GM23338 (cell line): ENCODE measurements at regions not wholly inside any gene's neighbourhood (a gene's known extent, or its start where the extent isn't known, plus 50 kb on each side); places are given as distances from the start of the nearest gene placed in this dataset.

Source experiments
- ATAC-seq: fragments of 200-7000 bp; cut with Tn5 transposase; 3 replicates; pipeline ENCODE4 v1.9.1; 2020
- DNase-seq: peaks from one replicate; pipeline ENCODE4 v3.0.0-alpha.2; 2015; ENCODE audit warnings: low spot score
- H2AFZ ChIP-seq: fragments of 200-600 bp; sonication (generic); 2 replicates; pipeline ENCODE4 v1.8.0; 2016; ENCODE audit warnings: antibody characterized with exemption, mild to moderate bottlenecking, moderate library complexity
- H3F3A ChIP-seq: fragments of 200-600 bp; sonication (generic); replicated peaks from 2 replicates; pipeline ENCODE4 v1.8.0; 2017; ENCODE audit warnings: antibody characterized with exemption, mixed run types, low read depth
- H3K27ac ChIP-seq: fragments of 200-600 bp; sonication (generic); 2 replicates; pipeline ENCODE4 v1.6.1; 2016; ENCODE audit warnings: low read depth
- H3K27me3 ChIP-seq: fragments of 200-600 bp; sonication (generic); 2 replicates; pipeline ENCODE4 v1.8.0; 2016; ENCODE audit warnings: mild to moderate bottlenecking, mixed run types, moderate library complexity; ENCODE audit not compliant: insufficient read depth
- H3K36me3 ChIP-seq: fragments of 200-600 bp; sonication (generic); 2 replicates; pipeline ENCODE4 v1.8.0; 2016; ENCODE audit warnings: mild to moderate bottlenecking; ENCODE audit not compliant: insufficient read depth
- H3K4me1 ChIP-seq: fragments of 200-600 bp; sonication (generic); 2 replicates; pipeline ENCODE4 v1.8.0; 2016; ENCODE audit warnings: mild to moderate bottlenecking, moderate library complexity; ENCODE audit not compliant: insufficient read depth
- H3K4me2 ChIP-seq: fragments of 200-600 bp; sonication (generic); 2 replicates; pipeline ENCODE4 v1.7.1; 2017; ENCODE audit warnings: mixed run types
- H3K4me3 ChIP-seq: fragments of 200-600 bp; sonication (generic); 2 replicates; pipeline ENCODE4 v1.6.1; 2016; ENCODE audit warnings: mixed run types
- H3K79me2 ChIP-seq: fragments of 200-600 bp; sonication (generic); replicated peaks from 2 replicates; pipeline ENCODE4 v1.8.0; 2017; ENCODE audit warnings: mild to moderate bottlenecking; ENCODE audit not compliant: insufficient read depth
- H3K9me2 ChIP-seq: fragments of 200-600 bp; sonication (generic); 2 replicates; pipeline ENCODE4 v1.8.0; 2017; ENCODE audit not compliant: insufficient read depth
- H4K20me1 ChIP-seq: fragments of 200-600 bp; sonication (generic); replicated peaks from 2 replicates; pipeline ENCODE4 v1.8.0; 2017; ENCODE audit warnings: mild to moderate bottlenecking; ENCODE audit not compliant: insufficient read depth
- H3K27ac Mint-ChIP-seq: 2 replicates; pipeline ENCODE4 v1.8.0; 2020; ENCODE audit warnings: inconsistent platforms, mild to moderate bottlenecking, moderate library complexity, mixed read lengths
- H3K27me3 Mint-ChIP-seq: 3 replicates; pipeline ENCODE4 v1.8.0; 2022; ENCODE audit warnings: low read depth, mild to moderate bottlenecking, moderate library complexity, mixed read lengths, inconsistent platforms; ENCODE audit not compliant: insufficient read depth, poor library complexity
- H3K36me3 Mint-ChIP-seq: 3 replicates; pipeline ENCODE4 v1.8.0; 2021; ENCODE audit warnings: low read depth, mild to moderate bottlenecking, inconsistent platforms, moderate library complexity, mixed read lengths
- H3K4me1 Mint-ChIP-seq: 3 replicates; pipeline ENCODE4 v1.8.0; 2020; ENCODE audit warnings: mild to moderate bottlenecking, inconsistent platforms, mixed read lengths
- H3K4me3 Mint-ChIP-seq: 3 replicates; pipeline ENCODE4 v1.8.0; 2021; ENCODE audit warnings: moderate library complexity, mild to moderate bottlenecking, inconsistent platforms, mixed read lengths
- H3K9me3 Mint-ChIP-seq: 3 replicates; pipeline ENCODE4 v1.8.0; 2020; ENCODE audit warnings: moderate library complexity, mild to moderate bottlenecking, inconsistent platforms, mixed read lengths
- POLR2AphosphoS5 ChIP-seq: IDR thresholded peaks from 2 replicates; pipeline ENCODE4 v1.6.1; 2016; ENCODE audit warnings: antibody characterized with exemption, low read depth
- TF ChIP-seq, protein P1 (sequence below): IDR thresholded peaks from one replicate; pipeline ENCODE4 v1.6.1; 2018; ENCODE audit warnings: antibody characterized with exemption; ENCODE audit not compliant: unreplicated experiment
- TF ChIP-seq, protein P2 (sequence below), 2 experiments: fragments of 200-600 bp in 1 of 2; sonication (generic) in 1 of 2; conservative IDR thresholded peaks; 2 replicates each; pipeline versions ENCODE4 v1.5.1 to v1.6.1; 2016 to 2017; ENCODE audit warnings: antibody characterized with exemption in 2 of 2, low read depth in 2 of 2, mild to moderate bottlenecking in 2 of 2, moderate library complexity in 1 of 2

DNA sequence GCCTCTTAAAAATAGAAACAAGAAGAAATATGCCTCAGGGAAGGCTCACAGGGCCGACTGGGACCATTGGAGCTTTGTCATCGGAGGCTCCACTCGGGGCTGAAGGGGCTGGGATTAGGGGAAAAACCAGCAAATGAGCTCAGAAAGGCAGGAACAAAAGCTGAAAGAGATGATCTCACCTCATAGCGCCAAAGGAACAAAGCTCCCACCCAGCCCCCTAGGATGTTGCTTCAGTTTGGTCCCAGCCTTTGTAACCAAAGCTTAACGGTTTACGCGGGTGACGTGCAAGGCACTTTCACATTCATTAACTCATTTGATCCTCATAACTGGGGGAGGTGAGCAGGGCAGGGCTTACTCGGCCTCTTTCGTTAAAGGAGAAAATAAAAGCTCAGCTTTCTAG, 168.5 kb upstream of the DYNLRB2 start:
- no peak overlapping the region for H3K4me3 Mint-ChIP-seq
- H3K36me3 Mint-ChIP-seq: peaks cover 6% of the 10 kb centered on the region; the same call in 2 of the 3 replicates
- H3K4me1 ChIP-seq: no peaks in the 10 kb centered on the region
- no peaks in the 10 kb centered on the region for H3F3A ChIP-seq
- TF ChIP-seq POLR2AphosphoS5: no peak
- no peaks in the 10 kb centered on the region for H3K36me3 ChIP-seq
- H3K27ac ChIP-seq: no peak overlapping the region
- no peaks in the 10 kb centered on the region; the same call in 1 of the 3 replicates for H3K4me1 Mint-ChIP-seq
- 0 out of 2 replicates have a peak, but pooled peaks cover 7% of the 10 kb centered on the region for H3K9me2 ChIP-seq
- DNase-seq (no peak), ATAC-seq (no peak)
- H3K27ac Mint-ChIP-seq: no peak overlapping the region
- peaks cover 4% of the 10 kb centered on the region for H3K27me3 Mint-ChIP-seq
- H3K79me2 ChIP-seq: no peaks in the 10 kb centered on the region
- peaks cover 15% of the 10 kb centered on the region for H3K9me3 Mint-ChIP-seq
- H3K27me3 ChIP-seq: no peaks in the 10 kb centered on the region
- H3K4me3 ChIP-seq: no peak overlapping the region
- no peak overlapping the region for H3K4me2 ChIP-seq
- 0 out of 2 replicates have a peak overlapping the region, but pooled peaks have one; percentile 18 for H2AFZ ChIP-seq
- H4K20me1 ChIP-seq: no peaks in the 10 kb centered on the region

- DNase-seq: peak; percentile 70
- Histone ChIP-seq H3K36me3 (no peaks in the 10 kb centered on the region), H3F3A (no peaks in the 10 kb centered on the region), H3K4me3 (no peak overlapping the region), H3K79me2 (no peaks in the 10 kb centered on the region), H3K27me3 (no peaks in the 10 kb centered on the region), H2AFZ (no peak overlapping the region), H3K4me2 (no peak overlapping the region), H3K9me2 (0 out of 2 replicates have a peak, but pooled peaks cover 4% of the 10 kb centered on the region), H3K27ac (no peak overlapping the region), H3K4me1 (no peaks in the 10 kb centered on the region), H4K20me1 (no peaks in the 10 kb centered on the region)
- ATAC-seq: peak; percentile 98
- H3K9me3 Mint-ChIP-seq: peaks cover 15% of the 10 kb centered on the region
- H3K27me3 Mint-ChIP-seq: peaks cover 2% of the 10 kb centered on the region
- TF ChIP-seq, protein P1, sequence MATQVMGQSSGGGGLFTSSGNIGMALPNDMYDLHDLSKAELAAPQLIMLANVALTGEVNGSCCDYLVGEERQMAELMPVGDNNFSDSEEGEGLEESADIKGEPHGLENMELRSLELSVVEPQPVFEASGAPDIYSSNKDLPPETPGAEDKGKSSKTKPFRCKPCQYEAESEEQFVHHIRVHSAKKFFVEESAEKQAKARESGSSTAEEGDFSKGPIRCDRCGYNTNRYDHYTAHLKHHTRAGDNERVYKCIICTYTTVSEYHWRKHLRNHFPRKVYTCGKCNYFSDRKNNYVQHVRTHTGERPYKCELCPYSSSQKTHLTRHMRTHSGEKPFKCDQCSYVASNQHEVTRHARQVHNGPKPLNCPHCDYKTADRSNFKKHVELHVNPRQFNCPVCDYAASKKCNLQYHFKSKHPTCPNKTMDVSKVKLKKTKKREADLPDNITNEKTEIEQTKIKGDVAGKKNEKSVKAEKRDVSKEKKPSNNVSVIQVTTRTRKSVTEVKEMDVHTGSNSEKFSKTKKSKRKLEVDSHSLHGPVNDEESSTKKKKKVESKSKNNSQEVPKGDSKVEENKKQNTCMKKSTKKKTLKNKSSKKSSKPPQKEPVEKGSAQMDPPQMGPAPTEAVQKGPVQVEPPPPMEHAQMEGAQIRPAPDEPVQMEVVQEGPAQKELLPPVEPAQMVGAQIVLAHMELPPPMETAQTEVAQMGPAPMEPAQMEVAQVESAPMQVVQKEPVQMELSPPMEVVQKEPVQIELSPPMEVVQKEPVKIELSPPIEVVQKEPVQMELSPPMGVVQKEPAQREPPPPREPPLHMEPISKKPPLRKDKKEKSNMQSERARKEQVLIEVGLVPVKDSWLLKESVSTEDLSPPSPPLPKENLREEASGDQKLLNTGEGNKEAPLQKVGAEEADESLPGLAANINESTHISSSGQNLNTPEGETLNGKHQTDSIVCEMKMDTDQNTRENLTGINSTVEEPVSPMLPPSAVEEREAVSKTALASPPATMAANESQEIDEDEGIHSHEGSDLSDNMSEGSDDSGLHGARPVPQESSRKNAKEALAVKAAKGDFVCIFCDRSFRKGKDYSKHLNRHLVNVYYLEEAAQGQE: no peak
- TF ChIP-seq, protein P2, sequence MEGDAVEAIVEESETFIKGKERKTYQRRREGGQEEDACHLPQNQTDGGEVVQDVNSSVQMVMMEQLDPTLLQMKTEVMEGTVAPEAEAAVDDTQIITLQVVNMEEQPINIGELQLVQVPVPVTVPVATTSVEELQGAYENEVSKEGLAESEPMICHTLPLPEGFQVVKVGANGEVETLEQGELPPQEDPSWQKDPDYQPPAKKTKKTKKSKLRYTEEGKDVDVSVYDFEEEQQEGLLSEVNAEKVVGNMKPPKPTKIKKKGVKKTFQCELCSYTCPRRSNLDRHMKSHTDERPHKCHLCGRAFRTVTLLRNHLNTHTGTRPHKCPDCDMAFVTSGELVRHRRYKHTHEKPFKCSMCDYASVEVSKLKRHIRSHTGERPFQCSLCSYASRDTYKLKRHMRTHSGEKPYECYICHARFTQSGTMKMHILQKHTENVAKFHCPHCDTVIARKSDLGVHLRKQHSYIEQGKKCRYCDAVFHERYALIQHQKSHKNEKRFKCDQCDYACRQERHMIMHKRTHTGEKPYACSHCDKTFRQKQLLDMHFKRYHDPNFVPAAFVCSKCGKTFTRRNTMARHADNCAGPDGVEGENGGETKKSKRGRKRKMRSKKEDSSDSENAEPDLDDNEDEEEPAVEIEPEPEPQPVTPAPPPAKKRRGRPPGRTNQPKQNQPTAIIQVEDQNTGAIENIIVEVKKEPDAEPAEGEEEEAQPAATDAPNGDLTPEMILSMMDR (conservative IDR thresholded peaks at IDR 0.05; ENCODE audit: low read depth in 2 of 2): peak; percentile 56 to 88
- no peak overlapping the region for H3K27ac Mint-ChIP-seq
- no peaks in the 10 kb centered on the region; the same call in 1 of the 3 replicates for H3K4me1 Mint-ChIP-seq
- peaks cover 6% of the 10 kb centered on the region; the same call in 2 of the 3 replicates for H3K36me3 Mint-ChIP-seq
- no peak overlapping the region for H3K4me3 Mint-ChIP-seq
Measured at GRCh38 chr16:80369138-80369958, 171.4 kb upstream of the DYNLRB2 start.
